ENCODE measurements at regions not wholly inside any gene's neighbourhood (a gene's known extent, or its start where the extent isn't known, plus 50 kb on each side); places are given as distances from the start of the nearest gene placed in this dataset.

- ATAC-seq: no peak
- no peak for TF ChIP-seq CTCF (IDR thresholded peaks at IDR 0.05)
- H3K4me1 ChIP-seq: no peaks in the 10 kb centered on the region
- H3K9me3 ChIP-seq: no peaks in the 10 kb centered on the region
- H3K36me3 ChIP-seq: no peaks in the 10 kb centered on the region
- no peak for DNase-seq
- H3K27ac ChIP-seq: no peak overlapping the region
- H3K27me3 ChIP-seq: no peaks in the 10 kb centered on the region
- intact Hi-C loops (cut with DNase I): no loop called here
- H3K4me3 ChIP-seq: no peak overlapping the region
Observed at GRCh38 chr2:129314120-129314519, 665.3 kb upstream of the RAB6C start.

- TF ChIP-seq CTCF (IDR thresholded peaks at IDR 0.05): no peak
- no peaks in the 10 kb centered on the region for H3K27me3 ChIP-seq
- no peaks in the 10 kb centered on the region for H3K9me3 ChIP-seq
- ATAC-seq (no peak), DNase-seq (no peak)
- H3K4me3 ChIP-seq: no peak overlapping the region
- intact Hi-C loops (cut with DNase I): no loop called here
- no peaks in the 10 kb centered on the region for H3K4me1 ChIP-seq
- no peak overlapping the region for H3K27ac ChIP-seq
- H3K36me3 ChIP-seq: no peaks in the 10 kb centered on the region
Observed at GRCh38 chr2:129318581-129319421, 660.7 kb upstream of the RAB6C start.

GRCh38 chr2:129319422-129319717, 660.1 kb upstream of the RAB6C start:
- Histone ChIP-seq H3K4me3 (no peak overlapping the region), H3K27me3 (no peaks in the 10 kb centered on the region), H3K9me3 (no peaks in the 10 kb centered on the region), H3K27ac (no peak overlapping the region), H3K36me3 (no peaks in the 10 kb centered on the region), H3K4me1 (no peaks in the 10 kb centered on the region)
- TF ChIP-seq CTCF (IDR thresholded peaks at IDR 0.05): no peak
- no peak for DNase-seq
- ATAC-seq: no peak
- intact Hi-C loops (cut with DNase I): no loop called here

GRCh38 chr2:129320288-129320687, 659.2 kb upstream of the RAB6C start:
- Histone ChIP-seq H3K27me3 (no peaks in the 10 kb centered on the region), H3K4me1 (no peaks in the 10 kb centered on the region)
- intact Hi-C loops (cut with DNase I): no loop called here

GRCh38 chr2:129324349-129324748, 655.1 kb upstream of the RAB6C start:
- no peaks in the 10 kb centered on the region for H3K27me3 ChIP-seq
- intact Hi-C loops (cut with DNase I): no loop called here
- ATAC-seq (no peak), DNase-seq (no peak)
- H3K9me3 ChIP-seq: no peaks in the 10 kb centered on the region
- H3K36me3 ChIP-seq: no peaks in the 10 kb centered on the region
- no peak overlapping the region for H3K27ac ChIP-seq
- H3K4me3 ChIP-seq: no peak overlapping the region
- H3K4me1 ChIP-seq: no peaks in the 10 kb centered on the region
- TF ChIP-seq CTCF (IDR thresholded peaks at IDR 0.05): no peak

More at GRCh38 chr2:129320288-129320687, 659.2 kb upstream of the RAB6C start:
- no peak overlapping the region for H3K4me3 ChIP-seq
- DNase-seq (no peak), ATAC-seq (no peak)
- H3K27ac ChIP-seq: no peak overlapping the region
- TF ChIP-seq CTCF (IDR thresholded peaks at IDR 0.05): no peak
- H3K9me3 ChIP-seq: no peaks in the 10 kb centered on the region
- H3K36me3 ChIP-seq: no peaks in the 10 kb centered on the region
